ENCODE measurements at regions not wholly inside any gene's neighbourhood (a gene's known extent, or its start where the extent isn't known, plus 50 kb on each side); places are given as distances from the start of the nearest gene placed in this dataset.
"Not testable (repeated sequence)": the region's sequence is repeated elsewhere in the genome, so short reads cannot be mapped to it uniquely, and the experiment has no call there.

GRCh38 chr1:173257805-173258204 is 50.7 kb upstream of the TNFSF4 start:
- no peak for DNase-seq (ENCODE audit: low spot score)

- no peak for DNase-seq (ENCODE audit: low spot score)
Measured at GRCh38 chr1:173258479-173259264, 51.5 kb upstream of the TNFSF4 start.

- DNase-seq (ENCODE audit: low spot score): not testable (repeated sequence)
Measured at GRCh38 chr1:173260329-173260728, 53.2 kb upstream of the TNFSF4 start.

- DNase-seq (ENCODE audit: low spot score): no peak
Measured at GRCh38 chr1:173266841-173267240, 59.7 kb upstream of the TNFSF4 start.

GRCh38 chr1:173267453-173267945 is 60.4 kb upstream of the TNFSF4 start:
- DNase-seq (ENCODE audit: low spot score): no peak

GRCh38 chr1:173268261-173268660 is 61.1 kb upstream of the TNFSF4 start:
- no peak for DNase-seq (ENCODE audit: low spot score)

GRCh38 chr1:173268786-173269277 is 61.7 kb upstream of the TNFSF4 start:
- no peak for DNase-seq (ENCODE audit: low spot score)

GRCh38 chr1:173269490-173270230 is 62.5 kb upstream of the TNFSF4 start:
- DNase-seq (ENCODE audit: low spot score): no peak

GRCh38 chr1:173270243-173270642 is 63.1 kb upstream of the TNFSF4 start:
- no peak for DNase-seq (ENCODE audit: low spot score)

GRCh38 chr1:173271021-173271420 is 63.9 kb upstream of the TNFSF4 start:
- not testable (repeated sequence) for DNase-seq (ENCODE audit: low spot score)

GRCh38 chr1:173275496-173275895 is 68.4 kb upstream of the TNFSF4 start:
- DNase-seq (ENCODE audit: low spot score): no peak

GRCh38 chr1:173276922-173277800 is 70.0 kb upstream of the TNFSF4 start:
- DNase-seq (ENCODE audit: low spot score): no peak

GRCh38 chr1:173280899-173281660 is 73.9 kb upstream of the TNFSF4 start:
- DNase-seq (ENCODE audit: low spot score): no peak

- no peak for DNase-seq (ENCODE audit: low spot score)
Measured at GRCh38 chr1:173285048-173285447, 77.9 kb upstream of the TNFSF4 start.

- DNase-seq (ENCODE audit: low spot score): no peak
Measured at GRCh38 chr1:173287785-173288184, 80.7 kb upstream of the TNFSF4 start.

GRCh38 chr1:173293756-173294155 is 86.6 kb upstream of the TNFSF4 start:
- DNase-seq (ENCODE audit: low spot score): no peak

- DNase-seq (ENCODE audit: low spot score): no peak
Measured at GRCh38 chr1:173294843-173295242, 87.7 kb upstream of the TNFSF4 start.

GRCh38 chr1:173295391-173295790 is 88.3 kb upstream of the TNFSF4 start:
- no peak for DNase-seq (ENCODE audit: low spot score)

GRCh38 chr1:173295995-173296394 is 88.9 kb upstream of the TNFSF4 start:
- no peak for DNase-seq (ENCODE audit: low spot score)

GRCh38 chr1:173297798-173298391 is 90.8 kb upstream of the TNFSF4 start:
- no peak for DNase-seq (ENCODE audit: low spot score)

Measured in mucosa of gallbladder (tissue), 1 donor.